ENCODE measurements at regions not wholly inside any gene's neighbourhood (a gene's known extent, or its start where the extent isn't known, plus 50 kb on each side); places are given as distances from the start of the nearest gene placed in this dataset.
"Not testable (repeated sequence)": the region's sequence is repeated elsewhere in the genome, so short reads cannot be mapped to it uniquely, and the experiment has no call there.

- no peak for DNase-seq
- intact Hi-C loops (cut with DNase I): loop anchor here in 1 of 2 donors (5.0 kb wide), 1 partner anchor 318 kb away; no protein-coding TSS in a partner anchor
- peak; percentile 76 to 84 for ATAC-seq
Observed at GRCh38 chr4:54999003-54999402, 126.4 kb downstream of the KDR start.

DNA sequence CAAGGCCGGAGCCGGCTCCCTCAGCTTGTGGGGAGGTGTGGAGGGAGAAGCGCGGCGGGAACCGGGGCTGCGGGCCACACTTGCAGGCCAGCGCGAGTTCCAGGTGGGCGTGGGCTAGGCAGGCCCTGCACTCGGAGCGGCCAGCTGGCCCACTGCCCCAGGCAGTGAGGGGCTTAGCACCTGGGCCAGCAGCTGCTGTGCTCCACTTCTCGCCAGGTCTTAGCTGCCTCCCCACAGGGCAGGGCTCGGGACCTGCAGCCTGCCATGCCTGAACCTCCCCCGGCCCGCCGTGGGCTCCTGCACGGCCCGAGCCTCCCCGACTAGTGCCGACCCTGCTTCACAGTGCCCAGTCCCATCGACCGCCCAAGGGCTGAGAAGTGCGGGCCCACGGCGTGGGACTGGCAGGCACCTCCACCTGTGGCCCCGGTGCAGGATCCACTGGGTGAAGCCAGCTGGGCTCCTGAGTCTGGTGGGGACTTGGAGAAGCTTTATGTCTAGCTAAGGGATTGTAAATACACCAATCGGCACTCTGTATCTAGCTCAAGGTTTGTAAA is 131.8 kb downstream of the KDR start:
- ATAC-seq; intact Hi-C loops (cut with DNase I): not testable (repeated sequence)

GRCh38 chr4:54992266-54992665 is 133.1 kb downstream of the KDR start:
- DNase-seq (no peak), ATAC-seq (no peak)
- intact Hi-C loops (cut with DNase I): no loop called here

More for the DNA sequence above, 131.8 kb downstream of the KDR start:
- not testable (repeated sequence) for DNase-seq

DNA sequence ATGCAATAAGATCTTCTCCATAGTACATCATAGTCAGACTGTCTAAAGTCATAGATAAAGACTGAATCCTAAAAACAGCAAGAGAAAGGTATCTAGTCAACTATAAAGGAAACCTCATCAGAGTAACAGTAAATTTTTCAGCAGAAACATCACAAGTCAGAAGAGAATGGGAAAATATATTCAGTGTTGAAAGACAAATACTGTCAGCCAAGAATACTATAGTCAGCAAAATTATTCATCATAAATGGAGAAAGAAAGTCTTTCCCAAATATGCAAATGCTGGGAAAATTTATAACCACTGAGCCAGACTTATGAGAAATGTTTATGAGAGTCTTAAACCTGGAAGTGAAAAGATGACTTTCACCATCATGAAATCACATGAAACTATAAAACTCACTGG is 136.7 kb downstream of the KDR start:
- intact Hi-C loops (cut with DNase I): no loop called here
- DNase-seq (no peak), ATAC-seq (no peak)

DNA sequence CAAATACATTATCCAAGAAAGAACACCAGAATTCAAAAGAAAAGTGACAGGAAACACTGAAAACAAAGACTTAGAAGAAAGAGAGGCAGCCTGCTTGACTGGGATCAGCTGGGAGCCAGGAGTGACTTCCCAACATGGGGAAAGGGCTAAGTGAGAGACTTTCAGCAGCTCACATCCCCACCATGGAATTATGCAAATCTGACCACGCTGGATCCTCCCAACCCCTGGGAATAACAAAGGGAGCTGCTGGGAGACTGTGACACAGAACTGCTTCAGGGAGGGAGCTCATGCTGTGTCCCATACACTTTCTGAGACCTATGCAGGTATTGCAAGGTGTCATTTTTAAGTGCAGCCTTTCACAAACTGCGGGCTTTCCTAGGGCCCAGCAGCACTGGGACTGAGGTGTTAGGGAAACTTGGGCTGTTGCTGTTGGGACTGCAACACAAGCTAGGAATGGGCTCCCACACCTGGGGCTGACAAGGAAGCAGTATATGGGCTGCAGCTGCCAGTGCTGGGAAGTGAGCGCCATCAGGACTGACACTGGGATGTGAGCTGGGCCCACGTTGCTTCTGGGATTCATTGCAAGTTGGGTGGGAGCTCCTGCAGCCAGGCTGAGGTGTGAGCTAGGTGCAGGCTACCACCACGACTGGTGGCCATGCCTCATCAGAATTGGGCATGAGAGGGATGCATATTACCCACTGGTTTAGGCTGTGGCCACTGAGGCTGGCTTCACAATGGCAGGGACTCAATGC is 139.1 kb downstream of the KDR start:
- DNase-seq (no peak), ATAC-seq (no peak)
- intact Hi-C loops (cut with DNase I): no loop called here

DNA sequence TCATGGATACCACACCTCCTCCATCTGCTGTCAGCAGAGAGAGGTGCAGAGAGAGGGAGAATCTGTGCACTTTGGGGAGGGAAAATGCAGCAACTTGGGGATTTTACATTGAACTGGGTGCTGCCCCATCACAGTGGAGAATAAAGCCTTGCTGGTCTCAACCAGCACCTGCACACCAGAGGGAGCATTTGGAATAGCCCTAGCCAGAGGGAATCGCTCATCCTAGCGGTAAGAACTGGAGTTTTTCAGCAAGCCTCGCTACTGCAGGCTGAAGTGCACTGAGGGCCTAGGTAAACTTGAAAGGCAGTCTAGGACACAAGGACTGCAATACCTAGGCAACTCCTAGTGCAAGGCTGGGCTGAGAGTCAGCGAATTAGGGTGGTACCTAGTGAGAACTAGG is 148.7 kb downstream of the KDR start:
- DNase-seq (no peak), ATAC-seq (no peak)
- intact Hi-C loops (cut with DNase I): loop anchor here in 1 of 2 donors (10.0 kb wide), 1 partner anchor 348 kb away; no protein-coding TSS in a partner anchor

GRCh38 chr4:54976031-54976430 is 149.4 kb downstream of the KDR start:
- no peak for DNase-seq
- ATAC-seq: no peak
- intact Hi-C loops (cut with DNase I): loop anchor here in 1 of 2 donors (10.0 kb wide), 1 partner anchor 349 kb away; no protein-coding TSS in a partner anchor

DNA sequence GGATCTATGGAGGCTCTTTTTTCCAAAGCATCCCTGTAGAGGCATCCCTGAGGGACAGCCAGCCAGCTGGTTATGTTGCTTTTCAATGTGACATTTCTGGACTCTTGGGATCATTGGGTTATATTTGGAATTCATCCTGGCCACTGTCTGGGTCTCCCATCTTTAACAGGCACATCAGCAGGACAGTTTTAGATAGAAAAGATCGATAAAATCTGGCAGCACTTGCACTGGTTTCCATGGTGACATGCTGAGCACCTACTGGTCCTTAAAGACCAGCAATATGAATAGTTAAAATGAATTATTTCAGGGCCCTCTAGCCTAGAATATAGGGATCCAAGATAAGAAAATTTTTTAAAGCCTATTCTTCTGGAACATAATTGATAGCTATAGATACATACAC is 151.6 kb downstream of the KDR start:
- no peak for ATAC-seq
- intact Hi-C loops (cut with DNase I): loop anchor here in 1 of 2 donors (10.0 kb wide), 1 partner anchor 351 kb away; no protein-coding TSS in a partner anchor
- no peak for DNase-seq

- DNase-seq (no peak), ATAC-seq (peak; percentile 73 to 82)
- intact Hi-C loops (cut with DNase I): loop anchor here (2.0 to 10.0 kb wide), 2 partner anchors 349 to 353 kb away; no protein-coding TSS in a partner anchor
Observed at GRCh38 chr4:54971474-54971950, 153.9 kb downstream of the KDR start.

DNA sequence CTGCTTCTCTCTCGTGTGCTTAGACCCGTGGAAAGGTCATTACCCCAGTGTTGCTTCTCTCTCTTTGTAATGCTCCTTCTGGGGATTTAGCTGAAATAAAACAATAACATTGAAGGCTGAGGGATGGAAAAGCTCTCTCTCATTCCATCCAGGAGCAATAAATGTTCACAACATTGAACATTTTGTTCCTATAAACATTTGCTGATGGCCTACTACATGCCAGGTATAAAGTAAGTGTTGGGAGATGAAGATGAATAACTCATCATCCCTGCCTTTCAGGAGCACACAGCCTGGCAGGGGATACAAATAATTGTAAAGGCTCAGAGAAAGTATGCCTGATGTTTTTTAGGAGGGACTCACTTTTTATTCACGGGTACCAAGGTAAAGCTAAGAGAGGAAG is 158.1 kb downstream of the KDR start:
- ATAC-seq (no peak), DNase-seq (no peak)
- intact Hi-C loops (cut with DNase I): loop anchor here in 1 of 2 donors (10.0 kb wide), 1 partner anchor 642 kb away; no protein-coding TSS in a partner anchor

- intact Hi-C loops (cut with DNase I): loop anchor here (5.0 to 10.0 kb wide), 2 partner anchors 637 to 639 kb away; no protein-coding TSS in a partner anchor
- no peak for DNase-seq
- peak in 1 of 2 donors; percentile 45 for ATAC-seq
Observed at GRCh38 chr4:54961357-54961975, 163.9 kb downstream of the KDR start.

- DNase-seq (no peak), ATAC-seq (no peak)
- intact Hi-C loops (cut with DNase I): loop anchor here (5.0 to 10.0 kb wide), 2 partner anchors 635 to 637 kb away; no protein-coding TSS in a partner anchor
Observed at GRCh38 chr4:54959651-54960116, 165.7 kb downstream of the KDR start.

DNA sequence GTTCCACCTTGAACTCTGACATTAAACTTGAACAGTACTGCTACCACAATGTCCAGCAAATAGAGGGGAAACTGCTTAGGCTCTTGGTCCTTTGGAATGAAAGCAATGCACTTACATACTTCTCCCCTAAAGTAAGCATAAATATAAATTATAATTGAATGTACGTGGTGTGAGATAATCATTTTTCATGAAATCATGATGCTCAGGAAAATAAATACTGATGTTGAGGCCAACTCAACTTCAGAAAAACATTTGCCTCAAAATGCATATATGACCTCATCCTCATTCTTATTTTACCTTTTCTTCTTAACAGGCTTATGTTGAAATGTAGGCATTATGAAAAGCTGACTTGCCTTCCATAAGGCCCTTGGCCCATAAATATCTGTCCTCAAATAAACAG is 166.3 kb downstream of the KDR start:
- no peak for ATAC-seq
- intact Hi-C loops (cut with DNase I): no loop called here
- DNase-seq: no peak

DNA sequence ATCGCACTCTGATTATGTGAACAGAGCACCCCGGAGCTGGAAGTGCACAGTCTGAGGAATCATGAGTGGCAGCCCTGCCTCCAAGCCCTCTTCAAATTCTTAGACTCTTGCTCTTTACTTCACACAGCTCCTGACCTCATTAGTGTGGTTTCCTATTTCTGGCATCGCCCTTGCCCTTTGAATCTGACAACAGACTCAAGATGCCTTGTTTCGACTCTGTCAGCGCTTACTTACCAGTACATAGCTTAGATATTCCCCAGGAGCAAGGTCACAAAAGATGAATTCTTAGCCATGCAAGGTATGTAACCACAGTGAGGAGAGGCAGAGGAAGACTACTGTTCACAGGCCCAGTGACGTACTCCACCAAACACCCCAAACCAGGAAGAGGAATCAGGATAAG is 167.2 kb downstream of the KDR start:
- DNase-seq (no peak), ATAC-seq (no peak)
- intact Hi-C loops (cut with DNase I): no loop called here

GRCh38 chr4:54954656-54955388 is 170.6 kb downstream of the KDR start:
- intact Hi-C loops (cut with DNase I): no loop called here
- ATAC-seq: peak; percentile 53 to 61
- DNase-seq: peak; percentile 44

DNA sequence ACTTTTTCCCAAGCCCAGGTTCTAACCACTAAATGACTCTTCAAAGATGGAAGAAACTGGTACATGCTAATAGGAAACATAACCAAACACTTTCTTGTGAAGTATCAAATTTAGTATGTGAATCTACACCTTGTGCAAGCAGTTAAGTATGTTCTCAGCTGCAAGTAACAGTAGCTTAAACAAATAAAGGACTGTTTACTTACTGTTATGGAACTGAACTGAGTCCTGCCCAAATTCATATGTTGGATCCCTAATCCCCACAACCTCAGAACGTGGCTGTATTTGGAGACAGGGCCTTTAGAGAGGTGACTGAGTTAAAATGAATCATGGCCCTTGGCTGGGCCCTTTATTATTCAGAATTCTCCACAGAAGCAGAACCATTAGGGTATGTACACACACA is 178.7 kb downstream of the KDR start:
- ATAC-seq (no peak), DNase-seq (no peak)
- intact Hi-C loops (cut with DNase I): no loop called here

DNA sequence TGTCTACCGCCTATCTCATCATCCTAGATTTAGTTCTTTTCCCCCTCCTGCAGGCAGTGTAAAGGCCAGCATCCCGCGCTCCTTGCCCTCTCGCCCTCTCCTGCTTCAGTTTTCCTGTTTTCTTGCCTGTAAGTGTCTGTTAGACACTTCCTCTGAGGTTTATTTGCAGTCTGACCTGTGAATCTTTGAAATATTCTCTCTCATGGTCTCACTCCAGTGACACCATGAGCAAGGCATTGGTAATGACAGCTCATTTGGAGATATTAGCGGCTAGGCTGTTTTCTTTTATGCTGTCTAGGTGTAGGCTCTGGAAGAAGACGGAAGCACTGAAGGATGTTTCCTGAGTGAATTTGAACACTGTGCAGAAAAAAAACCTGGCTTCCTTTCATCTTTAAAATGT is 179.6 kb downstream of the KDR start:
- DNase-seq (no peak), ATAC-seq (peak in 1 of 2 donors; percentile 86)
- intact Hi-C loops (cut with DNase I): no loop called here

DNA sequence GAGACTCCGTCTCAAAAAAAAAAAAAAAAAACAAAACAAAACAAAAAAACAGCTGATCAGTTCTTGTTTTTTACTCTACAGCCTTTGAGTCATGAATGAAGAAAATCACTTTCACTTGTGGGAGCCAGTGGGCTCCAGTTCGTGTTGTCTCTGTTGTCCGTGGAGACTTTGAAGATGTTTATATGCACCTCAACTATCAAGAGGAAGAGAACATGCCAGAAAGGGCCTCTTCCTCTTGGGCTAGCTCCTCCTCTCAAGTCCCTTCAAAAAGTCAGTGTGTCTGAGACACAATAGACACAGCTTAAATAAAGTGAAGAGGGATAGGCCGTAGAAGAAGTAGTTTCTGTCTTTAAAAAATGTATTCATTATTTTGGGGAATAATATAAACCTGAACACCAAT is 182.7 kb downstream of the KDR start:
- intact Hi-C loops (cut with DNase I): no loop called here
- DNase-seq (no peak), ATAC-seq (no peak)

DNA sequence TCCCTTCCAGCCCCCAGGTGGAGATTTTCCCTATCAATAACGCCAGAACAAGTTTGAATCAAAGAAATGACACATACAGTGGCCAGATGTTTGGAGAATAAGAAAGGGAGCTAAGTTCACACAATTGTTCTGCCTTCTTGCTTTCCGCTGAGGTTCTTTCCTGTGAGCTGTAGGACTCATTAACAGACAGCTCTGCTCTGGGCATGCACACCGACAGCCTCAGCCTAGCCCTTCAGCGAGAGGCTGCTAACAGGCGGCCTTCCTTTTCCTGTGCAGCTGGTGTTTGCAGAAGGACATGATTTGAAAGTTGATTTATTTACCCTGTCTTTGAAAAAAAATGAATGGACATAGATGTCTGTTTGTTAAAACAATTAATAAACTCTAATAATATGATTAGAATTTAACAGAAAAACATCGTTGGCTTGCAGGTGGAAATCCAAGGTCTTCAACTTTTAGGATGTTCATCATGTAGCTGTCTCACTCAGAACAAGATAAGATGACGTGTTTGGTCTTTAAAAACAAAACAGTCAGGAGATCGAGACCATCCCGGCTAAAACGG is 183.3 kb downstream of the KDR start:
- intact Hi-C loops (cut with DNase I): no loop called here
- DNase-seq (no peak), ATAC-seq (peak; percentile 32 to 65)
